Neuron (in vitro differentiated cells): ENCODE measurements at regions not wholly inside any gene's neighbourhood (a gene's known extent, or its start where the extent isn't known, plus 50 kb on each side); places are given as distances from the start of the nearest gene placed in this dataset.

Experiments
- H2AFZ ChIP-seq: one replicate; pipeline ENCODE4 v1.6.1; 2013; ENCODE audit warnings: low read depth, mild to moderate bottlenecking, inconsistent platforms, low read length, moderate library complexity
- H3K27me3 ChIP-seq: one replicate; pipeline ENCODE4 v1.6.1; 2013; ENCODE audit warnings: low read length; ENCODE audit not compliant: insufficient read depth
- H3K36me3 ChIP-seq: one replicate; pipeline ENCODE4 v1.6.1; 2013; ENCODE audit warnings: low read length; ENCODE audit not compliant: insufficient read depth
- H3K4me1 ChIP-seq: one replicate; pipeline ENCODE4 v1.6.1; 2013; ENCODE audit warnings: low read length; ENCODE audit not compliant: insufficient read depth
- H3K4me3 ChIP-seq: 2 replicates; pipeline ENCODE4 v1.5.1; 2013; ENCODE audit warnings: mild to moderate bottlenecking, low read length, moderate library complexity
- H3K9me3 ChIP-seq: one replicate; pipeline ENCODE4 v1.6.1; 2013; ENCODE audit warnings: low read length

DNA sequence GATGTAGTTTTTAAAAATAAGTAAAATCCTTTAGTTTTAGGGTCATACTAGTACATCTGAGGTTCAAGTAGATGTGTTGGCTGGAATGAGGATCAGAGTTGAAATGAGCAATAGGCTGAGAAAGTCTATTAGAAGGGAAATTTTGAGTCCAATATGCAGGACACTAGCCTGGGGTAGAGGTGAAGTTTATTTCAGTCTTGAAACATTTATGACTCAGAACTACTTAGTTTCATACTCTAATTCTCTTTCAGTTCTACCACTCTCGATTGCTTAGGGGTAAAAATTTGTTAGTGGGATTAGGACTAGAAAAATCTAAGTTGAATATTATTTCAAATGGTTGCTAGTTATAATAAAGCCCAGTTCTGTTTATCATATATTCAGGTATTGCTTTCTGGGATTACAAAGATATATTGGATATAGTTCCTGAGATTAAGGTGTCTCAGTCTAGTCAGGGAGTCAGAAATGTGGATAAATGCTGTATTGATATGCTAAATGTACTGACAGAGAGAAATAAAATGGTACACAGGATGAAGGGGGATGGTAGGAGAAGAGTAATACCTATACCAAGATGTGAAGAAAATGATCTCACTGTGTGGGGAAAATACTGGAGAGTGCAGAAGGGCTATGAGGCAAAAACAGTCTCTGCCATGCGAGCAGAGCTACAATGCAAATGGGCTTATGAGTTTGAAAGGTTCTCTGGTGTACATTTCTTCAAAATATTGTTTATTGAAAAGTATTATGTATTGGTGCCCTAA lies 395.8 kb upstream of the FBXO33 start:
- Histone ChIP-seq H3K4me3 (no peak overlapping the region), H3K36me3 (no peaks in the 10 kb centered on the region), H3K9me3 (no peaks in the 10 kb centered on the region), H3K27me3 (no peaks in the 10 kb centered on the region), H2AFZ (no peak overlapping the region), H3K4me1 (no peaks in the 10 kb centered on the region)

DNA sequence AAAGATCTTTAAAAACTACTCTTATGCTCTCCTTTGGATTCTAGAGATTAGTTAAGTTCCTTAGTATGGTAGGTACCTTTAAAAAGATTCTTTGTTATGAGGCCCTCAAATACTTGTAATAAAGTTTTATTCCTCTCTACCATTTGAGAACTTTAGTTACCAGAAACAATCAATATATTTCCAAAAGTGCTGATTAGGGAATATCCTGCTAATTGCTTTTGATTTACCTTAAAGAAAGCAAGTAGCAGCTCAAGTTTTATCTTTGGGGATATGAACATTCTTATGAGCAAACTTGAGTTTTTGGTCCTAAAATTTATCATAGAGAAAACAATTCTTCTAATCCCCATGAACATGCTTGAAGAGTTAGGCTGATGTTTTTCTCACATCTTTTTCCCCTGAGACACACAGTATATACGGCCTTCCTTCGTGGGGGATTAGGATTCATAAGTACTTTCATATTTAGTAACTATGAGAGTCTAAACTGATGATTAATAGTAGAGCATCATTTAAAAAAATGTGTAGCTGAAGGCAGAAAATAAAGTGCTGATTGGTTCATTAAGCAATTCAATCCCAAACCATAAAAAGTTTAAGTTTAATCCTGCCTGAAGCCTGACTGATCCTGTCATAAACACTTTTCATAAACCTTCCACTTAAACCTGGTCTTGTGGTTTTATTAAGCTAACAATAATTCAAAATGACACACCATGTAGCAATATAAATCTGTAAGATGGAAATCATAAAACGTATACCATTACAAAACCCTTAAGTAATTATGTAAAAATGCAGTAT lies 380.5 kb upstream of the FBXO33 start:
- Histone ChIP-seq H3K4me1 (no peaks in the 10 kb centered on the region), H3K36me3 (no peaks in the 10 kb centered on the region), H3K9me3 (no peaks in the 10 kb centered on the region), H2AFZ (no peak overlapping the region), H3K4me3 (no peak overlapping the region), H3K27me3 (no peaks in the 10 kb centered on the region)

DNA sequence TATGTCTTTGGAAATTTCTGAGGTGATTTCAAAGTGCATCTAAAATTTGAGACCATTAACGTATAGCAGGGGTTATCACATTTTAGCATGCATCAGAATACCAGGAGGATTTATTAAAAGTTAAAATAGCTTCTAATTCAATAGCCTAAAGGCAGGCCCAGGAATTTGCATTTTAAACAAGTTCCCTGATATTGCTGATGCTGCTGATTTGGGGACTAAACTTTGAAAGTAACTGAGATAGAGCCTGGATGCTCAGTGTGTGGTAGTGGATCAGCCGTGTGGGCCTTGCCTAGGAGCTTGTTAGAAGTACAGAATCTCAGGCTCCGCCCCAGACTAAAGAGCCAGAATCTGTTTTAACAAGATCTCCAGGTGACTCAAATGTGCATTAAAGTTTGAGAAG lies 375.0 kb upstream of the FBXO33 start:
- Histone ChIP-seq H3K4me3 (no peak overlapping the region), H3K36me3 (no peaks in the 10 kb centered on the region), H2AFZ (no peak overlapping the region), H3K27me3 (no peaks in the 10 kb centered on the region), H3K4me1 (no peaks in the 10 kb centered on the region), H3K9me3 (no peaks in the 10 kb centered on the region)

DNA sequence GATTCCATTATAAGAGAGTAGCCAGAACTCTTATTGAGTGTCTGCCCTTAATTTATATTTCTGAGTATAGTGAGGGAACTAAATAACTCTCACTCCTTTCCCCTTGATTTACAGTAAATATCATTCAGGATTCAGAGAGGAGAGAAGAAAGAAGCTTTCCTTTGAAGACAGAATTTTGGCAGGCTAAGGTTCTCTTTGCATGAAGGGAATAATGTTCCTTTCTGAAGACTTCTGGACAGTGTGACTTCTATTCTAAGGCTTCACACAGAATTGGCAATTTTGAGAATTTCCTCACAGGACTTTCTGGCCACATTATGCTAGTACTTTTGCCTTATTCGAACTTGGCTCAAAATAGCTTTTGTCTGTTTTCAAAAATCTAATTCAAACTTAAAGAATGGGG lies 352.2 kb upstream of the FBXO33 start:
- Histone ChIP-seq H3K27me3 (no peaks in the 10 kb centered on the region), H3K9me3 (no peaks in the 10 kb centered on the region), H3K4me1 (no peaks in the 10 kb centered on the region)

DNA sequence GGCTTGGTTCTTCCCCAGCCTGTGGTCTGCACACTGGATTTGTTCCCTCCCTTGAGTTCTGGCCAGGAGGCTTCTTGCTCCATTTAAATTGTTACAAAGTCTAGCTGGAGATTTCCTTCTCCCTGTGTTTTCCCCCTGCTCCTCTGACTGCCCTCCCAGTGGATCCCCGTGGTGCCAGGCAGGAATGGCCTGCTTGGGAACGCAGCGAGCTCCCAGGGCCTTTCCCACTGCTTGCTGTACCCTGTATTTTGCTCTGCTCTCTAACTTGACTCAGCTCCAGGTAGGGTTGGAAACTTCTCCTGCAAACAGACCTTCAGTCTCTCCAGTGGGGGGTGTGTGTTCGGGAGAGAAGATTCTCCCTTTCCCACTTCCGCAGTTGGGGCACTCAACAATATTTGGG lies 349.2 kb upstream of the FBXO33 start:
- Histone ChIP-seq H3K36me3 (no peaks in the 10 kb centered on the region), H3K27me3 (no peaks in the 10 kb centered on the region), H2AFZ (no peak overlapping the region), H3K9me3 (no peaks in the 10 kb centered on the region), H3K4me1 (no peaks in the 10 kb centered on the region), H3K4me3 (no peak overlapping the region)

More for the DNA sequence above, 352.2 kb upstream of the FBXO33 start:
- no peak overlapping the region for H3K4me3 ChIP-seq
- no peak overlapping the region for H2AFZ ChIP-seq
- H3K36me3 ChIP-seq, result no peaks in the 10 kb centered on the region

DNA sequence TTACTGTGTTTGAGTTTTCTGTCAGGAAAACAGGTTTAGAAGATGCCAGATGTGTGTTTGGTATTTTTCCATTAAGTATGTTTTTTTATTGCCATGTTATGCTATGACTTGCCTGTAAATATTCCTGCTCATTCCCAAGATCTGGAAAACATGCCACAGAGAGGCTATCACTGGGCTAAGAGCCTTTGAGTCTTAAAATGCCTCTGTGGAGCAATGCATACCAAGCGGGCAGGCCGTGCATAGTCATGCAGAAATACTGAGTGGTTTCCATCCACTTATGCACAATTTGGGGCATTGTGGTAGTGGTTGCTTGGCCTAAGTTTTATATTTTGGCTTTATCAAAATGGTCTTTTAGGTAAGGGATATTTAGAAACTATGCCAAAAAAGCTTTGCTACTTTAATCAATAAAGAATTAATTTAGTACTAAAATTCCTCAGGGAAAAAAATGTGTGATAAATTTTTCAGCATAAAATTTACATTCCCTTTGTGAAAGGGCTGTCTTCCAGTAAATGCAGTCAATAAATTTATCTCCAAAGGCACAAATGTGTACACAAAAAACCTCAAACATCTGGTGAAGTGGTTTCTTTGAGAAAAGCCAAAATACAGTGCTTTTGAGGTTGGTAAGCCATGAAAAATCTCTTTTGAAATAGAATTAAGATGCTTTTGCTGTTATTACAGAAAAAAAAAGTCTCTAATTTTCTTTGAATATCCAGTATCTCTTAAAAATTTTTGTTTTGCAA lies 341.3 kb upstream of the FBXO33 start:
- Histone ChIP-seq H2AFZ (no peak overlapping the region), H3K4me1 (no peaks in the 10 kb centered on the region), H3K4me3 (no peak overlapping the region), H3K36me3 (no peaks in the 10 kb centered on the region), H3K9me3 (no peaks in the 10 kb centered on the region), H3K27me3 (no peaks in the 10 kb centered on the region)

DNA sequence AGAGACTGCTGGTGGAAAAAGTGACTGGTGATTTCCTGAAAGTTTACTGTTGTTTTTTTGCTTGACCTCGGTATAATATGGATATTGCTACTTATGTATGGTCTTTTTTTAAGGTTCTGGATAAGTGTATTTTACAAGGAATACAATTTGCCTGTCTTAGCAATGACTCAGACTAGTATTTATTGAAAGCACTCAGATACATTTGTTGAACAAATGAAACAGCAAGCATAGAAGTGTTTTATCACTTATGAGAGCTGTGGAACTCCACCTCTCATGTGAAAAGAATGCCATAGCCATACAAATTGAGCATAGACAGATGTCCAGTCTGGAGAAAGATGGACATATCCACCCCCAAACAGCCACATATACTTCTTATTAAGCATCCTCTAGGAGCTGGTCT lies 340.4 kb upstream of the FBXO33 start:
- H3K36me3 ChIP-seq, result no peaks in the 10 kb centered on the region
- no peak overlapping the region for H2AFZ ChIP-seq
- H3K27me3 ChIP-seq, result no peaks in the 10 kb centered on the region
- no peaks in the 10 kb centered on the region for H3K4me1 ChIP-seq
- no peaks in the 10 kb centered on the region for H3K9me3 ChIP-seq
- H3K4me3 ChIP-seq, result no peak overlapping the region

DNA sequence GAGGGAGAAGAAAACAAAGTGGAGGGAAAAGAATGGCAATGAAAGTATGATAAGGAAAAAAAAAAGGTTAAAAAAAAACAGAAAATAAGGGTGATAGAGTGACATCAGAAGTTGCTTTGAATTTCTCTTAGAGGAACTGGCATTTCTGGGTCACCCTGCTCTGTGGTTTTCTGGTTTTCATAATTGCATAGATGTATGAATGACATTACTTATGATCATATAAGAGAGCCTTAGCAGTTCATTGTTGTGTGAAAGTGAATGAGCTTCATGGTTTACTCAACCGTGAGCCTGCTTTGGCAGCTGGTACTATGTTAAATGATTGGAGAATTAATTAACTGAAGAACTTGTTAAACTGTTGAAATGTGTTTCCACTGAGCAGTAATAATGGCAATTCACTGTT lies 336.4 kb upstream of the FBXO33 start:
- no peaks in the 10 kb centered on the region for H3K4me1 ChIP-seq
- no peak overlapping the region for H3K4me3 ChIP-seq
- H3K27me3 ChIP-seq, result no peaks in the 10 kb centered on the region
- H2AFZ ChIP-seq, result no peak overlapping the region
- no peaks in the 10 kb centered on the region for H3K9me3 ChIP-seq
- no peaks in the 10 kb centered on the region for H3K36me3 ChIP-seq

DNA sequence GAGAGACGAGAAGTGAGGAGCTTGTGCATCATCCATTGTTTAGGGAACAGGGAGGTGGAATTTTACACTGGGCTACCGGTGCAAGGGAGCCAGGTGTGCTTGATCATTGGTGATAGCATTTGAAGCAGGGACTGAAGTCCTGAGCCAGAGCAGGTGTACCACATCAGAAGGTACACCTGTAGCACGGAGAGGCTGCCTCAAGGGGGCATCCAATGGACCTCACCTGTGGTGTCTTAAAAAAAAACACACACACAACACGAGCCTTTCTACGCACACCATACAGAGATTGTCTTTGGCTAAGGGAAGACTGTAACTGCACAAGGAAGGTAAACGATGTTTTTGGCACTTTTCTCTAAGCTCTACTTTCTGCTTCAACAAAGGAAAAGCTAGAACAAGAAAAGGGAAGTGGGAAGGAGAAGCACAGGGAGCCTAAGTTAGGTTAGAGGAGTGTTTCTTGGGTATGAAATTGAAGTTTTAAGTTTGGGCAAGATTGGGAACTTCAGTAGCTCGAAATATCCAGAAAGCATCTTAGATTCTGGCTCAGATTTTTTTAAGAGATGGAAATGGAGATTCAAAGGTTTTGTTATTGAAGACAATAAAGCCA lies 334.3 kb upstream of the FBXO33 start:
- Histone ChIP-seq H3K36me3 (no peaks in the 10 kb centered on the region), H3K9me3 (no peaks in the 10 kb centered on the region), H3K4me1 (no peaks in the 10 kb centered on the region), H2AFZ (no peak overlapping the region), H3K27me3 (no peaks in the 10 kb centered on the region), H3K4me3 (no peak overlapping the region)

DNA sequence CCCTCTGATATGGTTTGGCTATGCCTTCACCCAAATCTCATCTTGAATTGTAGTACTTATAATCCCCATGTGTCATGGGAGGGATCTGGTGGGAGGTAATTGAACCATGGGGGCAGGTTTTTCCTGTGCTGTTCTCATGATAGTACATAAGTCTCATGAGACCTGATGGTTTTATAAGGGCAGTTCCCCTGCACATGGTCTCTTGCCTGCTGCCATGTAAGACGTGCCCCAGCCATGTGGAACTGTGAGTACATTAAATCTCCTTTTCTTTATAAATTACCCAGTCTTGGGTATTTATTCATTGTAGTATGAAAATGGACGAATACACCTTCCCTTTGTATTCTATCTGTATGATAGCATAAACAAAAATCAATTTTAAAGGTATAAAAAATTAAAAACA lies 333.4 kb upstream of the FBXO33 start:
- Histone ChIP-seq H3K36me3 (no peaks in the 10 kb centered on the region), H3K4me3 (no peak overlapping the region), H3K9me3 (no peaks in the 10 kb centered on the region), H2AFZ (no peak overlapping the region), H3K4me1 (no peaks in the 10 kb centered on the region), H3K27me3 (no peaks in the 10 kb centered on the region)

DNA sequence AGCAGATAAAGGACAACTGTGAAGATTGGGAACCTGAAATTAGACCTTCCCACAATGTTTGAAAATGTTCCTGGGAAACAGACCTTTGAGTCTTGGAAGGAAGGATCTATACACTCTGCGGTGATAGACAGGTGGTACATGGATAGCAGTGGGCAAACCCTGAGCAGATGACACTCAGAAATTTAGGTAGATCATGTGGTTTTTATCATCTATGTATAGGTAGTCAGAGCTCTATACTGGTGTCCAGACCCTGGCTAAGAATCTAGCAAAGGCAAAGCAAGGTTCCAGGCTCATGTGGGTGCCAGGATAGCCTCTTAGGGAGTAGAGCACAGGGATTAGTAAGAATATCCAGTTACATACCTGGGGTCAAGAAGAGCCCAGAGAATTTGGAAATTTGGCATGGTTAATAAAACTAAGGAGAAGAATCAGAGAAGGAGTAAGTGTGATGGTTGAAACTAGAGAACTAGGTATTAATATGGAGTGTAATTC lies 331.2 kb upstream of the FBXO33 start:
- H3K9me3 ChIP-seq, result no peaks in the 10 kb centered on the region
- no peaks in the 10 kb centered on the region for H3K27me3 ChIP-seq
- H3K36me3 ChIP-seq, result no peaks in the 10 kb centered on the region

DNA sequence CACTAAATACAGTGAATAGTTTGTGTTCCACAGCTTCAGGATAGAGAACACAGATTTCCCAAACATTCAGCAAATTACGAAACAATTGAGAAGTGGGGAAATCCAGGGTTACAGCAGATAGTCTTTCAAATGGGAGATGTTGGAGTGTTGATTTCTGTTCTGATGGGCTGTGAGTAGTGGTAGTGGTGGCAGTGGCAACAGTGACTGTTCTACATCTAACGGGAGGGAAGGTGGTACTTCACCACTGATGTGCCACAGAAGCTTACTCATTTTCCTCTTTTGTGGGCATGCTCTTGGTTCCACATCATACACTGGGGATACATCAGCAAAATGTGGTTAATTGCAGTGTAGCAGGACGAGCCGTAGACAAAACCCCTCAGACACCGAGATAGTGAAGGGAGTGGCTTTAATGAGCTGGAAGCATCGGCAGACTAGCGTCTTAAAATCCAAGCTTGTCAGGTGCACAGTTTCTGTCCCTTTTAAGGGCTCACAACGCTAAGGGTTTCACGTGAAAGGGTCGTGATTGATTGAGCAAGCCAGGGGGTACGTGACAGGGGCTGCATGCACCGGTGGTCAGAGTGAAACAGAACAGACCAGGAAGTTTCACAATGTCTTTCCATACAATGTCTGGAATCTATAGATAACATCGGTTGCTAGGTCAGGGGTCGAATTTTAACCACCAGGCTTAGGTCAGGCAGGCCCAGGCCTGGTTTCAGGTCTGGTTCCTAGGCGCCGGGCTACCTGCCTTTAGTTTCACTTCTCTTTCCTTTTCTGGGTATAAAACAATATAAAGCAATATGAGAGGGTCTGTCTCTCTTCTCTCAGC lies 330.6 kb upstream of the FBXO33 start:
- no peak overlapping the region for H2AFZ ChIP-seq
- no peaks in the 10 kb centered on the region for H3K27me3 ChIP-seq
- H3K4me1 ChIP-seq, result no peaks in the 10 kb centered on the region
- H3K9me3 ChIP-seq, result no peaks in the 10 kb centered on the region
- H3K36me3 ChIP-seq, result no peaks in the 10 kb centered on the region
- no peak overlapping the region for H3K4me3 ChIP-seq

More for the DNA sequence above, 331.2 kb upstream of the FBXO33 start:
- H3K4me3 ChIP-seq, result no peak overlapping the region
- no peaks in the 10 kb centered on the region for H3K4me1 ChIP-seq
- H2AFZ ChIP-seq, result no peak overlapping the region
